GM19397 (cell line): ENCODE measurements at regions not wholly inside any gene's neighbourhood (a gene's known extent, or its start where the extent isn't known, plus 50 kb on each side); places are given as distances from the start of the nearest gene placed in this dataset.

Experiments
- ATAC-seq: cut with Tn5 transposase; IDR thresholded peaks from one replicate; pipeline ENCODE4 v1.9.1; 2021; ENCODE audit warnings: mild to moderate bottlenecking, moderate library complexity; ENCODE audit not compliant: unreplicated experiment

DNA sequence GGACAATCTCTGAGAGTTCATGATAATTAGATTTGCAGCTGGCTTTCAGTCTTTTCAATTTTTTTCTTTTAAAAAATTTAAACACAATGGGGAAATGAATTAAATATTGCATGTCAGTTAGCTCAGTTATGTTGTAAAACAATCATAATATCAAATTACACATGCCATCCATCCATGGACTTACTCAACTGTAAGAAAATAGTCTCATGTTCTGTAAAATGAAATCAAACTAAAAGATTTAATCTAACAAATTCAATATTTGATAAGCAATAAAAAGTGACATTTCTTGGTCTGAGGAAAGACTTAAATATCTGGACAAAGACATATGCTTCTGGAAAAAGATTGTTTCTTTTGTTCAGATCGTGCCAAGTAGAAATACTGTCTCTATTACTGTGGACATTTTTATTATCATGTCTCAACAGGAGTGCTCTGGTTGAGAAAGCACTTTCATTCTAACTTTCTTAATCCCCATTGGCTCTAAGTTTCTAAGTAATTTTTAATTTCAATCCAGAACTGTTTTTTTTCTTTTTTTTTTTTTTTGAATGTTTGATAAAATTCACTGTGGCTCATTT is 179.2 kb upstream of the FAM3C start:
- ATAC-seq, result no peak

DNA sequence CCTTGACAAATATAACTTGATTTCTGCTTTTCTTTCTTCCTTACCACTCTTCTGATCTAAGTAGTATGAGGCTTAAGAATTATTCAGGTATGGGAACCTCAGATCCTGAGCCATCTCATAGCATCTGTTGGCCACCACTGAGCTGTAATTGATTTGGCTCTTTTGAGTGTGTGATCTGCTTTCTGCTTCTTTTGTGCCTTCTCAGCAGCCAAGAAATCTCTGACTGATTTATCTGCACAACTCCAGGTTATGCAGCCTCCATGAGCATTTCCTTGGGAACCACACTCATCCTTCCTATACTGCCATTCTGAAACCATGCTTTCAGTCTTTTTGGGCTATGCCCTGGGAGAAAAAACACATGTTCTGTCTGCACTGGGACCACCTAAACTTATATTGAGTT is 178.0 kb upstream of the FAM3C start:
- no peak for ATAC-seq

- no peak for ATAC-seq
These were observed 176.5 kb upstream of the FAM3C start for GRCh38 chr7:121572615-121573014.

DNA sequence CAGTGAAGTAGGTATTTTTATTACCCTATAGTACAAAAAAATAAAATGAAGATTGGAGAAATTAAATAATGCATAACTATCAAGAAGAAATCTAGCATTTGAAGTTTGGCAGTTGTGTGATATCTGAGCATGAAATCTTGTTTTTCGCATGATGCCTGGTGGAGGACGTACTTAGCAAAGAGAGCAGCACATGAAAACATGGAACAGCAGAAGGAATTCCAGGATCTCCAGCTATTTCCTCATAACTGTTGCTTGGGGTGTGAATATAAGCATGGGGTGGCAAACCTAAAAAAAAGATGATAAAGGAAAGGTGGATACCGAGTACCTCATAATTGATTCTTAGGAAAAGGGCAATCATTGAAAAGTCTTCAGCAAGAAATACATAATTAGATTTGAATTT is 174.3 kb upstream of the FAM3C start:
- no peak for ATAC-seq

GRCh38 chr7:121563177-121563576 is 167.1 kb upstream of the FAM3C start:
- no peak for ATAC-seq

DNA sequence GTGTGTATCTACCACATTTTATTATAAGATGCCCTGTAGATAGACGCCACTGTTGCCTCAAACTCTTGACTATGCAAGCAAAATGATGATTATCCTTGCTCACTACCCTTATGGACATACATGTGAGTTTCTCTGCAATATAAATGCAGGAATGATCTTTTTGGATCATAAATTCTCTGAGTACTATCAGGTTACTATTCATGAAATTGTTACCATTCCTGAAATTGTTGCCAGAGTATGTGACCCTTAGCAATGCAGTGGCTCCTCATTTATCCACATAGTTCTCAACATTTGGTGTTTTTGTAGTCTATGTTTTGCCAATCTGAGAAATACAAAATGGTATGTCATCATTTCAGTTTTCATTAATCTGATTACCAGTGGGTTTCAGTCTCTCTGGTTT is 166.2 kb upstream of the FAM3C start:
- ATAC-seq, result no peak

- ATAC-seq, result no peak
These were observed 165.6 kb upstream of the FAM3C start for GRCh38 chr7:121561717-121562116.

- ATAC-seq, result no peak
These were observed 164.3 kb upstream of the FAM3C start for GRCh38 chr7:121560267-121560990.

DNA sequence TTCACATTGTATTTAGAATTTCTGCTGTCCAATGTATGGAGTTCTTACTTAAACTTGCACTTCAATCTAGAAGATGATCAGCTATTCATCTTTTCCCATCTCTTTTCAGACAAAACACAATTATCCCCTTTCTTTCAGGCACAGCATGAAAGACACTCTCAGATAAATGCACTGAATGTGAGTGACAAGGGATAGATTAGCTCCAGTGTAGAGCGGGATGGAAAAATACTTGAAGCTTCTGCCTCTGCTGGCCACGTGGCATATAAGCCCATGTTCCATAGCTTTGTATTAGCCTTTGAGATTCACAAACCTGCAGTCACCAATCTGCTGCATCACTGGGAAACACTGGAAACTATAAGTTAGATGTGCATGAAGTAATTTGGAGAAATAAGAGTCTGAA is 162.2 kb upstream of the FAM3C start:
- ATAC-seq, result no peak

- no peak for ATAC-seq
These were observed 161.2 kb upstream of the FAM3C start for GRCh38 chr7:121557034-121557892.

DNA sequence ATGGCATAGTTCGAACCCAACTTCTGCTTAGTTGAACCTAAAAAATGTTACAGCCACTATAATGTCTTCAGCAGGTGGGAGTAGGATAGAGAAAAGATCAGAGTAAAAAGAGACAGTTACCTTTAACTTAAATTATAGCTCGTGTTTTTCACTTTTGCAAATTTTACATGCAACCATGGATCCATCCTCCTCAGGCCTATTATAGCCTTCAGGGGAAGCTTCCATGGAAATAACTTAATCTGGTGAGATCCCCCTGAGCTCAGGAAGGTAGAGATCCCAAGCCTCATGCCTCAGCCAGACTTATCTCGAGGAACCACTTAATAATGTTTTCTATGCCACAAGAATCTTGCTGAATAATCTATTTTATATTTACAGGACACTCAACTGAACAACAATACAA is 159.4 kb upstream of the FAM3C start:
- no peak for ATAC-seq

DNA sequence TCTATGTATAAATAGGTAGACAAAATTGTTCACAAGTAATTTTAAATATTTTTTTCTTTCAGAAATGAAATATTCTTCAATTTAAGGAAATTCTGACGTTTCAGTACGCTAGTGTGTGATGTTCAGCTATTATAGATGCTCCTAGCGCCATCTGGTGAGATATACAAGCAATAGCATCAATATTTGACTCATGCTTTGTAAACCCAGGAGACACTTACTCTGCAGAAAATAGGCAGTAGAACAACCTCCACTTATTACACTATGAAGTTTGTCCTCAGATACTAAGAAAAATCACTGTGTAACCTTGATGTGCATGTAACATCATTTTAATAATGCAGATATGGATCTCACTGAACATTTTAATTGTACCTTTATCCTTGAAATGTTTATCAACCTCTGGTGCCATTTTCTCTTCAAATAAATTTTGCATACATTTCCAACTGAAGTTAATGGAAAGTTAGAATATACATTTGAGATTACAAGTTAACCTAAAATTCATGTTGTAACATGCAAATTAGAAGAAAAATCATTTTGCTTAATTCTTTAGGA is 151.5 kb upstream of the FAM3C start:
- peak; percentile 77 for ATAC-seq

DNA sequence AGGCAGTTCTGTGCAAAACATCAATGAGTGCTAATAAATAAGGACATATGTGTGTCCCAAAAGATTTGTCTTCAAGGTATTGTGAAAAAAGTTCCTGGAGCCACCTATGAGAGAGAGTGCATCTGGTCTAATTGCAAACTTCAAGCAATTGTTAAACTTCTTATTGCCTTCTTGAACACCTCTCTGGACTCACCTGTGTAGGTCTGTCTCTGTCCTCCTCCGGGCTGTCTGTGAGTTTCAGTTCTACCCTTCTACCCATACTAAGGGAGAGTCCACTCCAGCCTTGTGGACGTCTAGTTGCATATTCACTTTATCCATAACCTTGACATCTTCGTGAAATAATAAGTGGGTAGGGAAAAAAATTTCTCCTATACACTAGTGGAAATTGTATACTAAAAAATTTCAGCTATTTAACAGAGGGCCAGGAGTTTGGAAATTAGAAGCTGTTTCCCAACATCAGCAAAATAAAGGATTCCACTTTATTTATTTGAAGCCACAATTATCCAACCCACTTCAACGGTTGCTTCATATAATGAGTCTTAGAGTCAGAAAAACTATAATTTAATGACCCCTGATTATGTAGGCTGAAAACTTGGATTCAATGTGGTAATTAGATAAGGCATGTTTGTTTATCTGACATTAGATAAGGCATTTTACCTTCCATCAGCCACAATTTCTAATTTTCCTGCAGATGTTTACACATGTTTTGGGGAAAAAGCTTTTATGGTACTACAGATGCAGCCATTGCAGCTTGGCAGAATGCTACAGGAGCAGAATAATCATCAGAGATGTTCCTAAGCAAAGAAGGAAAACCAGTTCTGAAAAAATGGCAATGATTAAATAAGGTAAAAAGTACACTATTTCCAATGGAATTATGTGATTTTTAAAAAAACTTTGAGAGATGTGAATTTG is 150.8 kb upstream of the FAM3C start:
- no peak for ATAC-seq

GRCh38 chr7:121545418-121545817 is 149.3 kb upstream of the FAM3C start:
- no peak for ATAC-seq

- no peak for ATAC-seq
These were observed 148.6 kb upstream of the FAM3C start for GRCh38 chr7:121544726-121545125.

- ATAC-seq, result no peak
These were observed 148.1 kb upstream of the FAM3C start for GRCh38 chr7:121544238-121544637.

- no peak for ATAC-seq
These were observed 145.3 kb upstream of the FAM3C start for GRCh38 chr7:121541457-121541856.

DNA sequence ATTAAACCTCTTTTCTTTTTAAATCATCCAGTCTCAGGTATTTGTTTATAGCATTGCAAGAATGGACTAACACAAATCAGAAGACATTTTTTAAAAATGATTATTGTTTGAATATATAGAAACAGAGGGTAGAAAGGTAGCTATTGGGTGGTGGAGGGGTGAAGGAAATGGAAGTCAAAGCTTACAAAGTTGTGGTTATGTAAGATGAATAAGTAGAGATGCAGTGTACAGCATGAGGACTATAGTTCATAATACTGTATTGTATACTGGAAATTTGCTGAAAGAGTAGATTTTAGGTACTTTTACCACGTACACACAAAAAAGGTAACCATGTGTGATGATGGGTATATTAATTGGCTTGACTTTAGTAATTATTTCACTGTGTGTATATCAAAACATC is 144.0 kb upstream of the FAM3C start:
- no peak for ATAC-seq

DNA sequence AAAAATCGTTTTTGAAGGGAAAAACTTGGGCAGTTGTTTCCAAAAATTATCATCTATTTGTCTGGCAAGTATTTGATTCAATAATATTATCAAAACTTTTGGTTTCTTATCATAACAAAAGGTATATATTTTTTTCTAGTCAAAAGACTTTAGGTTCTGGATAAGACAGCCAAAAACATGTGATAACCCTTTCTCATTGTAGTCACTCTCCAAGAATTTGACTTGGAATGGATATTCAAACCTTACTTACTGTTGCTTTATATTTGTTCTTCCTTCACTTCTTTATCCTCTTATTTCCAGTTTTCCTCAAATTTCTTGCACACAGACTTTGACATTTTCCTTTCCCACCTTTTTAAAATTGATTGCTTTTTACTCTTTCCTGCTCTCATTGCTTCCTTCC is 140.9 kb upstream of the FAM3C start:
- no peak for ATAC-seq

DNA sequence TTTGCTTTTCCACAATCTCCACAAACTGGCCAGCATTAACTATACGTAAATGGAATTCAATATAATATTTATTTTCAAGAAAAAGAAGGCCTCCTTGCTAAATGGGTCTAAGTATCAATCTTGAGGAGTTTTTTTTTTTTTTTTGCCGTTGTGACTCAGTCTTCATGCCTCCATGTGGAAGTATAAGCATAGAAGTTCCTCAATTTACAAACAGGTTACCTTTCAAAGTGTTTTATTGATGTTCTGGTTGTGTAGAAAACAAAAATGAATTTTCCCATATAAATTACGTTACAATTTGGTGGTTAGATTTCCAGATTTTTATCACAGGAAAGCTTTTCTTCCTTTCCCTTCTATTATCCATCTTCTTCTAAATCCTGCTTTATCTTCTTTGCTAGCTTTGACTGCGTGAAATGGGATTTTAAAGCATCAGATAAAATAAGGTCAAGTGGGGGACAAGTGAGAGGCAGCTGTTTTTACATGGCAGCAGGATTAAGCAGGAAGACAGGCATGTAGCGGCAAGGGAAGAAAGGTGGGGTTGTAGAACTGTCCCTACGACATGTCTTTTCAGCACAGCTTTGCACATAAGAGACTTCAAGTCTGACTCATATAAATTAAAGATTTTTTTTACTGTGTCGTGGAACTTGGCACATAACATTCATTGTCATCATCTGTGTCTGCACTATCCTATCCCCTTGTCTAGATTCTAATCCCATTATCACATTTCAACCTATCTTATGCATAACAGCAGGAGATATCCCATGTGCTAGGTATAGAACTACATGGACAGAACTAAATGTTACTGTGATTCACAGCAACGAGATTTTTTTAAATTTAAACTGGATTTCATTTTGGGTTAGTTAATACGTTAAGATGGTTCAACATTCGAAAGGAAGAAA is 135.3 kb upstream of the FAM3C start:
- no peak for ATAC-seq
